Epithelial cell of esophagus (primary cell): ENCODE measurements at regions not wholly inside any gene's neighbourhood (a gene's known extent, or its start where the extent isn't known, plus 50 kb on each side); places are given as distances from the start of the nearest gene placed in this dataset.

Experiments used
- DNase-seq: peaks from one replicate; pipeline ENCODE4 v3.0.0; 2010; ENCODE audit warnings: low read depth
- H3K4me3 ChIP-seq: 2 replicates; pipeline ENCODE4 v1.5.1; 2011; ENCODE audit warnings: mild to moderate bottlenecking, low read length, control low read depth
- CTCF ChIP-seq: IDR thresholded peaks from 2 replicates; pipeline ENCODE4 v1.5.1; 2011; ENCODE audit warnings: low read depth, mild to moderate bottlenecking, low read length, control low read depth, inconsistent platforms; ENCODE audit not compliant: insufficient read depth; ENCODE audit errors: missing control alignments

- no peak for DNase-seq
- no peak overlapping the region for H3K4me3 ChIP-seq
- no peak for TF ChIP-seq CTCF
These were observed 53.3 kb upstream of the STK38L start for GRCh38 chr12:27190761-27191160.

GRCh38 chr12:27191531-27191930 lies 52.6 kb upstream of the STK38L start:
- no peak overlapping the region for H3K4me3 ChIP-seq
- TF ChIP-seq CTCF: no peak
- no peak for DNase-seq

GRCh38 chr12:27192118-27192802 lies 51.8 kb upstream of the STK38L start:
- no peak overlapping the region for H3K4me3 ChIP-seq
- DNase-seq: no peak
- no peak for TF ChIP-seq CTCF

GRCh38 chr12:27193106-27193505 lies 51.0 kb upstream of the STK38L start:
- TF ChIP-seq CTCF: no peak
- DNase-seq: no peak
- H3K4me3 ChIP-seq: no peak overlapping the region

- peak; percentile 52 for DNase-seq
- no peak for TF ChIP-seq CTCF
- no peak overlapping the region for H3K4me3 ChIP-seq
These were observed 50.1 kb upstream of the STK38L start for GRCh38 chr12:27193854-27194544.
